Hematopoietic multipotent progenitor cell treated with erythropoietin and hydrocortisone succinate and interleukin-3 and kit ligand, for 15 days (in vitro differentiated cells): ENCODE measurements at regions not wholly inside any gene's neighbourhood (a gene's known extent, or its start where the extent isn't known, plus 50 kb on each side); places are given as distances from the start of the nearest gene placed in this dataset.
"Not testable (repeated sequence)": the region's sequence is repeated elsewhere in the genome, so short reads cannot be mapped to it uniquely, and the experiment has no call there.

Experiments used
- DNase-seq: peaks from one replicate; pipeline ENCODE4 v3.0.0-alpha.2; 2015; ENCODE audit warnings: low spot score

- DNase-seq = no peak
Observed at GRCh38 chr4:57324673-57325307, 214.6 kb upstream of the IGFBP7 start.

GRCh38 chr4:57320849-57321248 is 210.7 kb upstream of the IGFBP7 start:
- no peak for DNase-seq

- DNase-seq = no peak
Observed at GRCh38 chr4:57320217-57320616, 210.0 kb upstream of the IGFBP7 start.

GRCh38 chr4:57318703-57319102 is 208.5 kb upstream of the IGFBP7 start:
- DNase-seq = no peak

- no peak for DNase-seq
Observed at GRCh38 chr4:57314636-57315035, 204.5 kb upstream of the IGFBP7 start.

GRCh38 chr4:57312296-57312695 is 202.1 kb upstream of the IGFBP7 start:
- no peak for DNase-seq

GRCh38 chr4:57309658-57310057 is 199.5 kb upstream of the IGFBP7 start:
- DNase-seq = no peak

- DNase-seq = no peak
Observed at GRCh38 chr4:57308301-57308700, 198.1 kb upstream of the IGFBP7 start.

GRCh38 chr4:57305836-57306235 is 195.7 kb upstream of the IGFBP7 start:
- no peak for DNase-seq

- DNase-seq = no peak
Observed at GRCh38 chr4:57303012-57303751, 193.0 kb upstream of the IGFBP7 start.

- not testable (repeated sequence) for DNase-seq
Observed at GRCh38 chr4:57300300-57300699, 190.1 kb upstream of the IGFBP7 start.

GRCh38 chr4:57291911-57292310 is 181.7 kb upstream of the IGFBP7 start:
- DNase-seq = no peak

- DNase-seq = no peak
Observed at GRCh38 chr4:57287687-57288604, 177.8 kb upstream of the IGFBP7 start.

GRCh38 chr4:57282933-57283310 is 172.7 kb upstream of the IGFBP7 start:
- no peak for DNase-seq

GRCh38 chr4:57280481-57280880 is 170.3 kb upstream of the IGFBP7 start:
- no peak for DNase-seq

- DNase-seq = no peak
Observed at GRCh38 chr4:57278780-57279179, 168.6 kb upstream of the IGFBP7 start.

- DNase-seq = no peak
Observed at GRCh38 chr4:57274082-57274481, 163.9 kb upstream of the IGFBP7 start.

- DNase-seq = no peak
Observed at GRCh38 chr4:57270346-57270745, 160.2 kb upstream of the IGFBP7 start.

- DNase-seq = no peak
Observed at GRCh38 chr4:57265831-57266582, 155.8 kb upstream of the IGFBP7 start.

GRCh38 chr4:57254754-57255153 is 144.6 kb upstream of the IGFBP7 start:
- no peak for DNase-seq

GRCh38 chr4:57249083-57249482 is 138.9 kb upstream of the IGFBP7 start:
- no peak for DNase-seq

- DNase-seq = no peak
Observed at GRCh38 chr4:57243076-57243475, 132.9 kb upstream of the IGFBP7 start.
